ENCODE measurements at regions not wholly inside any gene's neighbourhood (a gene's known extent, or its start where the extent isn't known, plus 50 kb on each side); places are given as distances from the start of the nearest gene placed in this dataset.

DNA sequence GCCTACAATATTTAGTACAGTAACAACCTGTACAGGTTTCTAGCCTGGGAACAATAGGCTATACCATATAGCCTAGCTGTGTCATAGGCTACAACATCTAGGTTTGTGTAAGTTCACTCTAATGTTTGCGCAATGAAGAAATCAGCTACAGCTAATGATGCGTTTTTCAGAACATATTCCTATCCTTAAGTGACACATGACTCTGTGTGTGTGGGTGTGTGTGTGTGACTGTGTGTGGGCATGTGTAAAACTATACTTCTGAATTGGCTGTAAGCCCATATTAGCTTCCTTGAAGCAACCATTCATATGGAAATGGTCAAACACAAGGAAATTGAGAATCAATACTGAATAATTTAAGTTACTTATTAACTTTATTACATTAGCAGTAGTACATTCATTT lies 120.8 kb upstream of the SULT1C3 start:
- H3K4me3 ChIP-seq, result no peak overlapping the region
- ATAC-seq (no peak), DNase-seq (ENCODE audit: low spot score) (no peak)
- no peaks in the 10 kb centered on the region for H3K4me1 ChIP-seq (ENCODE audit: insufficient read depth)
- peaks cover under 1% of the 10 kb centered on the region; the same call in 1 of the 3 replicates for H3K9me3 Mint-ChIP-seq
- no peaks in the 10 kb centered on the region for H3K36me3 ChIP-seq (ENCODE audit: insufficient read depth)
- no peak overlapping the region for H3K4me2 ChIP-seq
- no peak overlapping the region for H3K4me3 Mint-ChIP-seq
- H3K27ac ChIP-seq (ENCODE audit: low read depth), result no peak overlapping the region
- no peaks in the 10 kb centered on the region for H3F3A ChIP-seq (replicated peaks; ENCODE audit: low read depth)
- TF ChIP-seq EZH2phosphoT487 (IDR thresholded peaks at IDR 0.05; ENCODE audit: unreplicated experiment) (no peak), ZNF114 (CRISPR knock-in tag; IDR thresholded peaks at IDR 0.05) (no peak), STAT1 (IDR thresholded peaks at IDR 0.05; ENCODE audit: unreplicated experiment) (no peak), JUNB (IDR thresholded peaks at IDR 0.05; ENCODE audit: unreplicated experiment) (no peak), CREB1 (CRISPR knock-in tag; IDR thresholded peaks at IDR 0.05; ENCODE audit: low read depth) (no peak), ZNF331 (CRISPR knock-in tag; IDR thresholded peaks at IDR 0.05; ENCODE audit: low read depth) (no peak), EZH2 (IDR thresholded peaks at IDR 0.05; ENCODE audit: low read depth, unreplicated experiment) (no peak), POLR2AphosphoS5 (IDR thresholded peaks at IDR 0.05; ENCODE audit: low read depth) (no peak), NANOG (IDR thresholded peaks at IDR 0.05; ENCODE audit: borderline replicate concordance) (no peak)
- TF ChIP-seq, protein P1, sequence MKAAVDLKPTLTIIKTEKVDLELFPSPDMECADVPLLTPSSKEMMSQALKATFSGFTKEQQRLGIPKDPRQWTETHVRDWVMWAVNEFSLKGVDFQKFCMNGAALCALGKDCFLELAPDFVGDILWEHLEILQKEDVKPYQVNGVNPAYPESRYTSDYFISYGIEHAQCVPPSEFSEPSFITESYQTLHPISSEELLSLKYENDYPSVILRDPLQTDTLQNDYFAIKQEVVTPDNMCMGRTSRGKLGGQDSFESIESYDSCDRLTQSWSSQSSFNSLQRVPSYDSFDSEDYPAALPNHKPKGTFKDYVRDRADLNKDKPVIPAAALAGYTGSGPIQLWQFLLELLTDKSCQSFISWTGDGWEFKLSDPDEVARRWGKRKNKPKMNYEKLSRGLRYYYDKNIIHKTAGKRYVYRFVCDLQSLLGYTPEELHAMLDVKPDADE (IDR thresholded peaks at IDR 0.05), result no peak
- TF ChIP-seq, protein P2, sequence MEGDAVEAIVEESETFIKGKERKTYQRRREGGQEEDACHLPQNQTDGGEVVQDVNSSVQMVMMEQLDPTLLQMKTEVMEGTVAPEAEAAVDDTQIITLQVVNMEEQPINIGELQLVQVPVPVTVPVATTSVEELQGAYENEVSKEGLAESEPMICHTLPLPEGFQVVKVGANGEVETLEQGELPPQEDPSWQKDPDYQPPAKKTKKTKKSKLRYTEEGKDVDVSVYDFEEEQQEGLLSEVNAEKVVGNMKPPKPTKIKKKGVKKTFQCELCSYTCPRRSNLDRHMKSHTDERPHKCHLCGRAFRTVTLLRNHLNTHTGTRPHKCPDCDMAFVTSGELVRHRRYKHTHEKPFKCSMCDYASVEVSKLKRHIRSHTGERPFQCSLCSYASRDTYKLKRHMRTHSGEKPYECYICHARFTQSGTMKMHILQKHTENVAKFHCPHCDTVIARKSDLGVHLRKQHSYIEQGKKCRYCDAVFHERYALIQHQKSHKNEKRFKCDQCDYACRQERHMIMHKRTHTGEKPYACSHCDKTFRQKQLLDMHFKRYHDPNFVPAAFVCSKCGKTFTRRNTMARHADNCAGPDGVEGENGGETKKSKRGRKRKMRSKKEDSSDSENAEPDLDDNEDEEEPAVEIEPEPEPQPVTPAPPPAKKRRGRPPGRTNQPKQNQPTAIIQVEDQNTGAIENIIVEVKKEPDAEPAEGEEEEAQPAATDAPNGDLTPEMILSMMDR (conservative IDR thresholded peaks at IDR 0.05; ENCODE audit: low read depth in 2 of 2), result no peak
- TF ChIP-seq, protein P3, sequence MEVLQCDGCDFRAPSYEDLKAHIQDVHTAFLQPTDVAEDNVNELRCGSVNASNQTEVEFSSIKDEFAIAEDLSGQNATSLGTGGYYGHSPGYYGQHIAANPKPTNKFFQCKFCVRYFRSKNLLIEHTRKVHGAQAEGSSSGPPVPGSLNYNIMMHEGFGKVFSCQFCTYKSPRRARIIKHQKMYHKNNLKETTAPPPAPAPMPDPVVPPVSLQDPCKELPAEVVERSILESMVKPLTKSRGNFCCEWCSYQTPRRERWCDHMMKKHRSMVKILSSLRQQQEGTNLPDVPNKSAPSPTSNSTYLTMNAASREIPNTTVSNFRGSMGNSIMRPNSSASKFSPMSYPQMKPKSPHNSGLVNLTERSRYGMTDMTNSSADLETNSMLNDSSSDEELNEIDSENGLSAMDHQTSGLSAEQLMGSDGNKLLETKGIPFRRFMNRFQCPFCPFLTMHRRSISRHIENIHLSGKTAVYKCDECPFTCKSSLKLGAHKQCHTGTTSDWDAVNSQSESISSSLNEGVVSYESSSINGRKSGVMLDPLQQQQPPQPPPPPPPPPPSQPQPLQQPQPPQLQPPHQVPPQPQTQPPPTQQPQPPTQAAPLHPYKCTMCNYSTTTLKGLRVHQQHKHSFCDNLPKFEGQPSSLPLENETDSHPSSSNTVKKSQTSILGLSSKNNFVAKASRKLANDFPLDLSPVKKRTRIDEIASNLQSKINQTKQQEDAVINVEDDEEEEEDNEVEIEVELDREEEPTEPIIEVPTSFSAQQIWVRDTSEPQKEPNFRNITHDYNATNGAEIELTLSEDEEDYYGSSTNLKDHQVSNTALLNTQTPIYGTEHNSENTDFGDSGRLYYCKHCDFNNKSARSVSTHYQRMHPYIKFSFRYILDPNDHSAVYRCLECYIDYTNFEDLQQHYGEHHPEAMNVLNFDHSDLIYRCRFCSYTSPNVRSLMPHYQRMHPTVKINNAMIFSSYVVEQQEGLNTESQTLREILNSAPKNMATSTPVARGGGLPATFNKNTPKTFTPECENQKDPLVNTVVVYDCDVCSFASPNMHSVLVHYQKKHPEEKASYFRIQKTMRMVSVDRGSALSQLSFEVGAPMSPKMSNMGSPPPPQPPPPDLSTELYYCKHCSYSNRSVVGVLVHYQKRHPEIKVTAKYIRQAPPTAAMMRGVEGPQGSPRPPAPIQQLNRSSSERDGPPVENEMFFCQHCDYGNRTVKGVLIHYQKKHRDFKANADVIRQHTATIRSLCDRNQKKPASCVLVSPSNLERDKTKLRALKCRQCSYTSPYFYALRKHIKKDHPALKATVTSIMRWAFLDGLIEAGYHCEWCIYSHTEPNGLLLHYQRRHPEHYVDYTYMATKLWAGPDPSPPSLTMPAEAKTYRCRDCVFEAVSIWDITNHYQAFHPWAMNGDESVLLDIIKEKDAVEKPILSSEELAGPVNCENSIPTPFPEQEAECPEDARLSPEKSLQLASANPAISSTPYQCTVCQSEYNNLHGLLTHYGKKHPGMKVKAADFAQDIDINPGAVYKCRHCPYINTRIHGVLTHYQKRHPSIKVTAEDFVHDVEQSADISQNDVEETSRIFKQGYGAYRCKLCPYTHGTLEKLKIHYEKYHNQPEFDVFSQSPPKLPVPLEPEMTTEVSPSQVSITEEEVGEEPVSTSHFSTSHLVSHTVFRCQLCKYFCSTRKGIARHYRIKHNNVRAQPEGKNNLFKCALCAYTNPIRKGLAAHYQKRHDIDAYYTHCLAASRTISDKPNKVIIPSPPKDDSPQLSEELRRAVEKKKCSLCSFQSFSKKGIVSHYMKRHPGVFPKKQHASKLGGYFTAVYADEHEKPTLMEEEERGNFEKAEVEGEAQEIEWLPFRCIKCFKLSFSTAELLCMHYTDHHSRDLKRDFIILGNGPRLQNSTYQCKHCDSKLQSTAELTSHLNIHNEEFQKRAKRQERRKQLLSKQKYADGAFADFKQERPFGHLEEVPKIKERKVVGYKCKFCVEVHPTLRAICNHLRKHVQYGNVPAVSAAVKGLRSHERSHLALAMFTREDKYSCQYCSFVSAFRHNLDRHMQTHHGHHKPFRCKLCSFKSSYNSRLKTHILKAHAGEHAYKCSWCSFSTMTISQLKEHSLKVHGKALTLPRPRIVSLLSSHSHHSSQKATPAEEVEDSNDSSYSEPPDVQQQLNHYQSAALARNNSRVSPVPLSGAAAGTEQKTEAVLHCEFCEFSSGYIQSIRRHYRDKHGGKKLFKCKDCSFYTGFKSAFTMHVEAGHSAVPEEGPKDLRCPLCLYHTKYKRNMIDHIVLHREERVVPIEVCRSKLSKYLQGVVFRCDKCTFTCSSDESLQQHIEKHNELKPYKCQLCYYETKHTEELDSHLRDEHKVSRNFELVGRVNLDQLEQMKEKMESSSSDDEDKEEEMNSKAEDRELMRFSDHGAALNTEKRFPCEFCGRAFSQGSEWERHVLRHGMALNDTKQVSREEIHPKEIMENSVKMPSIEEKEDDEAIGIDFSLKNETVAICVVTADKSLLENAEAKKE (CRISPR knock-in tag; IDR thresholded peaks at IDR 0.05), result no peak
- TF ChIP-seq, protein P4, sequence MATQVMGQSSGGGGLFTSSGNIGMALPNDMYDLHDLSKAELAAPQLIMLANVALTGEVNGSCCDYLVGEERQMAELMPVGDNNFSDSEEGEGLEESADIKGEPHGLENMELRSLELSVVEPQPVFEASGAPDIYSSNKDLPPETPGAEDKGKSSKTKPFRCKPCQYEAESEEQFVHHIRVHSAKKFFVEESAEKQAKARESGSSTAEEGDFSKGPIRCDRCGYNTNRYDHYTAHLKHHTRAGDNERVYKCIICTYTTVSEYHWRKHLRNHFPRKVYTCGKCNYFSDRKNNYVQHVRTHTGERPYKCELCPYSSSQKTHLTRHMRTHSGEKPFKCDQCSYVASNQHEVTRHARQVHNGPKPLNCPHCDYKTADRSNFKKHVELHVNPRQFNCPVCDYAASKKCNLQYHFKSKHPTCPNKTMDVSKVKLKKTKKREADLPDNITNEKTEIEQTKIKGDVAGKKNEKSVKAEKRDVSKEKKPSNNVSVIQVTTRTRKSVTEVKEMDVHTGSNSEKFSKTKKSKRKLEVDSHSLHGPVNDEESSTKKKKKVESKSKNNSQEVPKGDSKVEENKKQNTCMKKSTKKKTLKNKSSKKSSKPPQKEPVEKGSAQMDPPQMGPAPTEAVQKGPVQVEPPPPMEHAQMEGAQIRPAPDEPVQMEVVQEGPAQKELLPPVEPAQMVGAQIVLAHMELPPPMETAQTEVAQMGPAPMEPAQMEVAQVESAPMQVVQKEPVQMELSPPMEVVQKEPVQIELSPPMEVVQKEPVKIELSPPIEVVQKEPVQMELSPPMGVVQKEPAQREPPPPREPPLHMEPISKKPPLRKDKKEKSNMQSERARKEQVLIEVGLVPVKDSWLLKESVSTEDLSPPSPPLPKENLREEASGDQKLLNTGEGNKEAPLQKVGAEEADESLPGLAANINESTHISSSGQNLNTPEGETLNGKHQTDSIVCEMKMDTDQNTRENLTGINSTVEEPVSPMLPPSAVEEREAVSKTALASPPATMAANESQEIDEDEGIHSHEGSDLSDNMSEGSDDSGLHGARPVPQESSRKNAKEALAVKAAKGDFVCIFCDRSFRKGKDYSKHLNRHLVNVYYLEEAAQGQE (IDR thresholded peaks at IDR 0.05; ENCODE audit: unreplicated experiment), result no peak
- peaks cover 1% of the 10 kb centered on the region; the same call in 1 of the 3 replicates for H3K36me3 Mint-ChIP-seq (ENCODE audit: low read depth)
- peaks cover 2% of the 10 kb centered on the region for H3K27me3 Mint-ChIP-seq (ENCODE audit: insufficient read depth, low read depth, poor library complexity)
- no peaks in the 10 kb centered on the region for H3K79me2 ChIP-seq (replicated peaks; ENCODE audit: insufficient read depth)
- H2AFZ ChIP-seq, result no peak overlapping the region
- no peaks in the 10 kb centered on the region for H3K27me3 ChIP-seq (ENCODE audit: insufficient read depth)
- no peak overlapping the region for H3K27ac Mint-ChIP-seq
- no peaks in the 10 kb centered on the region for H4K20me1 ChIP-seq (replicated peaks; ENCODE audit: insufficient read depth)
- H3K4me1 Mint-ChIP-seq, result peaks cover 6% of the 10 kb centered on the region; the same call in 1 of the 3 replicates
- H3K9me2 ChIP-seq (ENCODE audit: insufficient read depth), result peaks cover 8% of the 10 kb centered on the region; the same call in 1 of the 2 replicates
